IMR-90 (cell line): ENCODE measurements at regions not wholly inside any gene's neighbourhood (a gene's known extent, or its start where the extent isn't known, plus 50 kb on each side); places are given as distances from the start of the nearest gene placed in this dataset.

ENCODE experiments used
- ATAC-seq: fragments of 200-7000 bp; cut with Tn5 transposase; 2 replicates; pipeline ENCODE4 v1.9.1; 2020; ENCODE audit warnings: low read depth, mild to moderate bottlenecking, moderate library complexity
- BruUV-seq: library from RNA; stranded (reverse); fragments of 400-500 nt; replicated peaks from 2 replicates; lab custom pipeline; 2021; lab: Mats Ljungman, UMichigan
- CTCF ChIA-PET: fragments of 300-600 bp; formaldehyde crosslinking; extraction: SDS; loops from one replicate; lab custom pipeline; 2021; ENCODE audit warnings: antibody characterized with exemption; lab: Yijun Ruan, JAX
- POLR2A ChIA-PET: fragments of 300-600 bp; sonication (Branson Sonifier 250); formaldehyde crosslinking; loops from one replicate; lab custom pipeline; 2022; ENCODE audit warnings: antibody characterized with exemption; ENCODE audit not compliant: unreplicated experiment; lab: Charles Lee
- DNase-seq: peaks from one replicate; pipeline ENCODE4 v3.0.0; 2013
- H2AFZ ChIP-seq: replicated peaks from 2 replicates; pipeline ENCODE3; 2013; ENCODE audit warnings: low read length, mild to moderate bottlenecking; ENCODE audit not compliant: poor library complexity
- H2AK5ac ChIP-seq: 2 replicates; pipeline ENCODE4 v1.6.1; 2013; ENCODE audit warnings: low read depth, low read length, inconsistent platforms
- H2AK9ac ChIP-seq: replicated peaks from 2 replicates; pipeline ENCODE3; 2013; ENCODE audit warnings: mild to moderate bottlenecking, low read depth, low read length, moderate library complexity; ENCODE audit not compliant: poor library complexity
- H2BK120ac ChIP-seq: 2 replicates; pipeline ENCODE4 v1.6.1; 2013; ENCODE audit warnings: low read depth, low read length, inconsistent platforms
- H2BK15ac ChIP-seq: 3 replicates; pipeline ENCODE4 v1.6.1; 2013; ENCODE audit warnings: low read depth, low read length, inconsistent platforms
- H2BK20ac ChIP-seq: 2 replicates; pipeline ENCODE4 v1.6.1; 2013; ENCODE audit warnings: low read depth, mild to moderate bottlenecking, inconsistent platforms, low read length, moderate library complexity
- H2BK5ac ChIP-seq: 2 replicates; pipeline ENCODE4 v1.6.1; 2013; ENCODE audit warnings: mild to moderate bottlenecking, low read depth, low read length, inconsistent platforms; ENCODE audit not compliant: poor library complexity, severe bottlenecking
- H3K14ac ChIP-seq: replicated peaks from 2 replicates; pipeline ENCODE4 v1.6.1; 2013; ENCODE audit warnings: low read depth, low read length, inconsistent platforms
- H3K18ac ChIP-seq: 2 replicates; pipeline ENCODE4 v1.6.1; 2013; ENCODE audit warnings: low read depth, low read length, control low read depth
- H3K23ac ChIP-seq: 2 replicates; pipeline ENCODE4 v1.6.1; 2013; ENCODE audit warnings: low read depth, low read length, inconsistent platforms
- H3K27ac ChIP-seq: 2 replicates; pipeline ENCODE4 v1.5.1; 2013; ENCODE audit warnings: mild to moderate bottlenecking, control low read depth, low read length; ENCODE audit not compliant: insufficient read depth
- H3K27me3 ChIP-seq: 2 replicates; pipeline ENCODE4 v1.6.1; 2013; ENCODE audit warnings: low read length; ENCODE audit not compliant: control insufficient read depth, insufficient read depth
- H3K36me3 ChIP-seq: 2 replicates; pipeline ENCODE4 v1.6.1; 2013; ENCODE audit warnings: low read length, mixed read lengths; ENCODE audit not compliant: control insufficient read depth, insufficient read depth
- H3K4ac ChIP-seq: 2 replicates; pipeline ENCODE4 v1.6.1; 2013; ENCODE audit warnings: low read depth, low read length, inconsistent platforms
- H3K4me1 ChIP-seq: 2 replicates; pipeline ENCODE4 v1.6.1; 2013; ENCODE audit warnings: low read length, mixed read lengths; ENCODE audit not compliant: control insufficient read depth, insufficient read depth
- H3K4me2 ChIP-seq: 2 replicates; pipeline ENCODE4 v1.6.1; 2013; ENCODE audit warnings: low read depth, mild to moderate bottlenecking, control low read depth, low read length, moderate library complexity
- H3K4me3 ChIP-seq: 2 replicates; pipeline ENCODE4 v1.5.1; 2013; ENCODE audit warnings: low read depth, mild to moderate bottlenecking, control low read depth, low read length, moderate library complexity; ENCODE audit not compliant: insufficient read depth
- H3K56ac ChIP-seq: 2 replicates; pipeline ENCODE4 v1.6.1; 2013; ENCODE audit warnings: low read length, inconsistent platforms; ENCODE audit not compliant: insufficient read depth; ENCODE audit errors: extremely low read depth
- H3K79me1 ChIP-seq, 2 experiments: 2 replicates each; pipeline ENCODE4 v1.6.1; 2013; ENCODE audit warnings: low read length in 2 of 2, inconsistent platforms in 1 of 2, low read depth in 1 of 2
- H3K9ac ChIP-seq: 2 replicates; pipeline ENCODE4 v1.6.1; 2013; ENCODE audit warnings: low read depth, low read length, control low read depth
- H3K9me1 ChIP-seq: 2 replicates; pipeline ENCODE4 v1.6.1; 2013; ENCODE audit warnings: low read length, inconsistent platforms; ENCODE audit not compliant: insufficient read depth
- H3K9me3 ChIP-seq: 2 replicates; pipeline ENCODE4 v1.6.1; 2013; ENCODE audit warnings: low read length; ENCODE audit not compliant: control insufficient read depth, insufficient read depth
- H4K20me1 ChIP-seq: 2 replicates; pipeline ENCODE4 v1.6.1; 2013; ENCODE audit warnings: low read length, inconsistent platforms; ENCODE audit not compliant: insufficient read depth
- H4K5ac ChIP-seq: 2 replicates; pipeline ENCODE4 v1.6.1; 2013; ENCODE audit warnings: mild to moderate bottlenecking, low read depth, low read length, control low read depth
- H4K8ac ChIP-seq, 2 experiments: 2 replicates each; pipeline ENCODE4 v1.6.1; 2013; ENCODE audit warnings: low read depth in 2 of 2, low read length in 2 of 2, control low read depth in 1 of 2, inconsistent platforms in 1 of 2
- H4K91ac ChIP-seq: 2 replicates; pipeline ENCODE4 v1.6.1; 2013; ENCODE audit warnings: low read depth, low read length, inconsistent platforms; ENCODE audit not compliant: insufficient read depth
- BHLHE40 ChIP-seq: fragments of 150-350 bp; IDR thresholded peaks from 2 replicates; pipeline ENCODE4 v1.6.1; 2016; ENCODE audit warnings: mild to moderate bottlenecking, low read depth, low read length
- CTCF ChIP-seq: conservative IDR thresholded peaks from 2 replicates; pipeline ENCODE4 v1.5.1; 2012; ENCODE audit warnings: mild to moderate bottlenecking, low read depth, low read length, improper control_type of control experiment
- MAZ ChIP-seq: IDR thresholded peaks from 2 replicates; pipeline ENCODE4 v1.6.1; 2012; ENCODE audit warnings: low read depth, mild to moderate bottlenecking, low read length, improper control_type of control experiment, moderate library complexity, borderline replicate concordance
- RCOR1 ChIP-seq: IDR thresholded peaks from 2 replicates; pipeline ENCODE4 v1.6.1; 2012; ENCODE audit warnings: mild to moderate bottlenecking, low read length, improper control_type of control experiment; ENCODE audit not compliant: insufficient replicate concordance
- RFX5 ChIP-seq: IDR thresholded peaks from 2 replicates; pipeline ENCODE4 v1.8.0; 2012; ENCODE audit warnings: low read depth, mild to moderate bottlenecking, low read length, moderate library complexity
- WGBS, 2 experiments: methylation state at CpG; one replicate each; pipeline versions ENCODE4 v1.1.5 to v1.1.7; 2013; ENCODE audit warnings: missing lambda C conversion rate in 2 of 2; ENCODE audit not compliant: insufficient read length in 1 of 2; ENCODE audit errors: extremely low coverage in 2 of 2; 5-methylcytosine and 5-hydroxymethylcytosine counted together
- dilution Hi-C: fragments of 300-500 bp; cut with HindIII; formaldehyde crosslinking; loops from one replicate; pipeline ENCODE4 v1.14.3; 2018; ENCODE audit warnings: low sequenced_read_pairs; ENCODE audit not compliant: unreplicated experiment
- in situ Hi-C: fragments of 300-500 bp; cut with MboI; formaldehyde crosslinking; loops from 3 replicates; pipeline ENCODE4 v1.14.3; 2019; ENCODE audit warnings: low sequenced_read_pairs, inconsistent platforms, mixed read lengths
- intact Hi-C: fragments of 100-400 bp; cut with micrococcal nuclease; formaldehyde crosslinking; loops from 2 replicates; pipeline ENCODE4 v1.10.0; 2022

DNA sequence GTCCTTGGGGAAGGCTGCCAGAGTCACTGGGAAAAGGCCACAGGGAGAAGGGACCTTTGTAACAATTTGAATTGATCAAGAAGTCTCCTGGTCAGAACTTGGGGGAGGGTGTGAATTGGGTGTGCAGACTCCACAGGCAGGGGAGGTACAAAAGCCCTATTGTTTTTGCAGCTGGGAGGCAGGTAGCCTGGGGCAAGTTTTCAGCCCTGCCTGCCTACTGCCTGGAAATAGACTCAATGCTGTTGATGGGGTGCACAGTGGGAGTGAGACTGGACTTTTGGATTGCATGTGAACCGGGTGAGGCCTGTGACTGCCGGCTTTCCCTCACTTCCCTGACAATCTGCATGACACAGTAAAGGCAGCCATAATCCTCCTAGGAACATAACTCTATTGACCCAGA is 947.0 kb downstream of the REEP3 start:
- Histone ChIP-seq H2AK5ac (no peak overlapping the region), H3K23ac (no peak overlapping the region), H2BK20ac (no peak overlapping the region), H2BK15ac (no peak overlapping the region), H3K79me1 (no peaks in the 10 kb centered on the region), H3K4me1 (no peaks in the 10 kb centered on the region), H4K5ac (no peak overlapping the region), H4K20me1 (no peaks in the 10 kb centered on the region), H3K18ac (no peak overlapping the region), H3K9me1 (no peaks in the 10 kb centered on the region), H3K4ac (no peak overlapping the region), H3K4me3 (no peak overlapping the region), H3K9me3 (peaks cover 2% of the 10 kb centered on the region; the same call in 1 of the 2 replicates), H3K4me2 (no peak overlapping the region), H2BK120ac (no peak overlapping the region), H3K56ac (no peak overlapping the region), H2AFZ (no peak overlapping the region), H3K27ac (no peak overlapping the region), H3K27me3 (no peaks in the 10 kb centered on the region), H3K14ac (no peak overlapping the region), H3K36me3 (no peaks in the 10 kb centered on the region), H3K9ac (no peak overlapping the region), H2AK9ac (no peak overlapping the region), H4K8ac (no peak overlapping the region), H2BK5ac (no peak overlapping the region), H4K91ac (no peak overlapping the region)
- ATAC-seq (no peak), DNase-seq (no peak)
- in situ Hi-C loops (no loop called here), intact Hi-C loops (no loop called here), dilution Hi-C loops (no loop called here)
- TF ChIP-seq RFX5, result no peak
- no peak for TF ChIP-seq CTCF
- TF ChIP-seq MAZ, result no peak
- no peak for TF ChIP-seq BHLHE40
- no peak for TF ChIP-seq RCOR1
- BruUV-seq, result no TSS peak
- WGBS, 2 experiments, result no CpG with 5 or more reads among the region's 2 CpGs
- POLR2A ChIA-PET, result no interaction called here
- CTCF ChIA-PET, result no interaction called here
